Loucy (cell line): ENCODE measurements at regions not wholly inside any gene's neighbourhood (a gene's known extent, or its start where the extent isn't known, plus 50 kb on each side); places are given as distances from the start of the nearest gene placed in this dataset.

Source experiments
- H2AFZ ChIP-seq: fragments of 200-600 bp; sonication (generic); 2 replicates; pipeline ENCODE4 v1.6.0; 2016; ENCODE audit warnings: antibody characterized with exemption, mild to moderate bottlenecking, low read length, moderate library complexity
- H3F3A ChIP-seq: fragments of 200-600 bp; 2 replicates; pipeline ENCODE4 v1.6.0; 2016; ENCODE audit warnings: antibody characterized with exemption, low read depth, mild to moderate bottlenecking
- H3K27me3 ChIP-seq: fragments of 200-600 bp; sonication (generic); 2 replicates; pipeline ENCODE4 v1.6.1; 2014; ENCODE audit warnings: low read length, mild to moderate bottlenecking; ENCODE audit not compliant: insufficient read depth, poor library complexity, severe bottlenecking
- H3K36me3 ChIP-seq: fragments of 200-600 bp; sonication (generic); 2 replicates; pipeline ENCODE4 v1.6.1; 2016; ENCODE audit warnings: low read length; ENCODE audit not compliant: insufficient read depth
- H3K4me1 ChIP-seq: fragments of 200-600 bp; sonication (generic); 2 replicates; pipeline ENCODE4 v1.5.1; 2014; ENCODE audit warnings: low read length, mild to moderate bottlenecking; ENCODE audit not compliant: insufficient read depth, poor library complexity, severe bottlenecking
- H3K4me2 ChIP-seq: fragments of 200-600 bp; sonication (generic); 2 replicates; pipeline ENCODE4 v1.6.0; 2014; ENCODE audit warnings: antibody characterized with exemption, low read length, low read depth, mild to moderate bottlenecking; ENCODE audit not compliant: poor library complexity, severe bottlenecking
- H3K4me3 ChIP-seq: fragments of 200-600 bp; sonication (generic); 2 replicates; pipeline ENCODE4 v1.5.1; 2014; ENCODE audit warnings: low read length, mild to moderate bottlenecking, mixed read lengths; ENCODE audit not compliant: poor library complexity, severe bottlenecking
- H3K79me2 ChIP-seq: fragments of 200-600 bp; sonication (generic); 2 replicates; pipeline ENCODE4 v1.6.1; 2014; ENCODE audit warnings: low read length; ENCODE audit not compliant: insufficient read depth
- H3K9ac ChIP-seq: fragments of 200-600 bp; sonication (generic); 2 replicates; pipeline ENCODE4 v1.6.0; 2014; ENCODE audit warnings: mild to moderate bottlenecking, low read depth, low read length, moderate library complexity; ENCODE audit not compliant: poor library complexity, severe bottlenecking
- H3K9me2 ChIP-seq: fragments of 200-600 bp; sonication (generic); replicated peaks from 2 replicates; pipeline ENCODE4 v1.6.1; 2016; ENCODE audit warnings: low read depth, low read length, mixed read lengths
- H3K9me3 ChIP-seq: fragments of 200-600 bp; sonication (generic); 2 replicates; pipeline ENCODE4 v1.6.1; 2014; ENCODE audit warnings: mild to moderate bottlenecking, antibody characterized with exemption, low read length, low read depth; ENCODE audit not compliant: insufficient read depth
- H4K20me1 ChIP-seq: fragments of 200-600 bp; sonication (generic); 2 replicates; pipeline ENCODE4 v1.6.0; 2014; ENCODE audit warnings: antibody characterized with exemption, low read length, mild to moderate bottlenecking; ENCODE audit not compliant: insufficient read depth, poor library complexity, severe bottlenecking
- CTCF ChIP-seq: fragments of 200-600 bp; sonication (generic); conservative IDR thresholded peaks from 2 replicates; pipeline ENCODE4 v1.5.1; 2014; ENCODE audit warnings: mild to moderate bottlenecking, antibody characterized with exemption, low read length
- EZH2phosphoT487 ChIP-seq: fragments of 200-600 bp; IDR thresholded peaks from 2 replicates; pipeline ENCODE4 v1.6.1; 2018; ENCODE audit warnings: antibody characterized with exemption, mild to moderate bottlenecking, moderate library complexity, borderline replicate concordance

- H3K9me3 ChIP-seq: no peaks in the 10 kb centered on the region
- no peak overlapping the region for H3K9ac ChIP-seq
- H3K27me3 ChIP-seq: no peaks in the 10 kb centered on the region
- H4K20me1 ChIP-seq: no peaks in the 10 kb centered on the region
- TF ChIP-seq EZH2phosphoT487 (no peak), CTCF (no peak)
- no peak overlapping the region for H2AFZ ChIP-seq
- H3K4me1 ChIP-seq: no peaks in the 10 kb centered on the region
- H3K36me3 ChIP-seq: no peaks in the 10 kb centered on the region
- no peaks in the 10 kb centered on the region for H3F3A ChIP-seq
- H3K9me2 ChIP-seq: no peaks in the 10 kb centered on the region
- H3K4me3 ChIP-seq: no peak overlapping the region
- H3K4me2 ChIP-seq: no peak overlapping the region
- H3K79me2 ChIP-seq: no peaks in the 10 kb centered on the region
Measured at GRCh38 chr20:4325548-4326187, 76.6 kb upstream of the ADRA1D start.

GRCh38 chr20:4324611-4325243, 75.6 kb upstream of the ADRA1D start:
- H3K9ac ChIP-seq: no peak overlapping the region
- no peaks in the 10 kb centered on the region for H3K4me1 ChIP-seq
- no peak overlapping the region for H3K4me3 ChIP-seq
- H3K4me2 ChIP-seq: no peak overlapping the region
- TF ChIP-seq EZH2phosphoT487 (no peak), CTCF (no peak)
- no peak overlapping the region for H2AFZ ChIP-seq
- H3K9me2 ChIP-seq: no peaks in the 10 kb centered on the region
- no peaks in the 10 kb centered on the region for H3K27me3 ChIP-seq
- H3K9me3 ChIP-seq: no peaks in the 10 kb centered on the region
- H3K36me3 ChIP-seq: no peaks in the 10 kb centered on the region
- no peaks in the 10 kb centered on the region for H3F3A ChIP-seq
- H4K20me1 ChIP-seq: no peaks in the 10 kb centered on the region
- H3K79me2 ChIP-seq: no peaks in the 10 kb centered on the region

- Histone ChIP-seq H3K9ac (no peak overlapping the region), H3K4me1 (no peaks in the 10 kb centered on the region), H3K79me2 (no peaks in the 10 kb centered on the region), H3K27me3 (no peaks in the 10 kb centered on the region), H3K4me2 (no peak overlapping the region), H4K20me1 (no peaks in the 10 kb centered on the region), H3F3A (no peaks in the 10 kb centered on the region), H2AFZ (no peak overlapping the region), H3K9me2 (no peaks in the 10 kb centered on the region), H3K9me3 (no peaks in the 10 kb centered on the region), H3K4me3 (no peak overlapping the region), H3K36me3 (no peaks in the 10 kb centered on the region)
- TF ChIP-seq CTCF: no peak
- TF ChIP-seq EZH2phosphoT487: no peak
Measured at GRCh38 chr20:4322499-4322898, 73.4 kb upstream of the ADRA1D start.
